GM04504 (cell line): ENCODE measurements at regions not wholly inside any gene's neighbourhood (a gene's known extent, or its start where the extent isn't known, plus 50 kb on each side); places are given as distances from the start of the nearest gene placed in this dataset.

Experiments used
- DNase-seq: peaks from one replicate; pipeline ENCODE4 v3.0.0-alpha.2; 2012; ENCODE audit warnings: low read depth

DNA sequence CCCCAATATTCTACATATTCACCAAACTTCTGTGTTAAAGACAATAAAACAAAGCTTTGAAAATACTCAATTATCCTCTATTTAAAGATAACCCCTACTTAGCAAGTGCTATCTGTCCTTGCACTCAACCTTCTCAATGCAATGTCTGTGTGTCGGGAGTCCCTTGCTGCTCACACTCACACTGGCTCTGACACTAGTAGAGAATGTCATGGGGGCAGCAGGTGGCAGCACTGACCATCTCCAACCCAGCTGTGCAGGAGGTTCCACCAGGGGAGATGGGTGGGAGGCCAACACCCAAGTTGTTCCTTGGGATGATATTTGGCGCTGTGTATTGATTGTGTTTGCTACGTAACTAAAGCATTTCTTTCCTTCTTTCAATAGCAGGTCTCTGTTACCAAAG lies 59.4 kb upstream of the SIMC1 start:
- DNase-seq = no peak

GRCh38 chr5:176180339-176180738 lies 57.9 kb upstream of the SIMC1 start:
- peak; percentile 18 for DNase-seq

- no peak for DNase-seq
Observed at GRCh38 chr5:176180781-176181180, 57.4 kb upstream of the SIMC1 start.

DNA sequence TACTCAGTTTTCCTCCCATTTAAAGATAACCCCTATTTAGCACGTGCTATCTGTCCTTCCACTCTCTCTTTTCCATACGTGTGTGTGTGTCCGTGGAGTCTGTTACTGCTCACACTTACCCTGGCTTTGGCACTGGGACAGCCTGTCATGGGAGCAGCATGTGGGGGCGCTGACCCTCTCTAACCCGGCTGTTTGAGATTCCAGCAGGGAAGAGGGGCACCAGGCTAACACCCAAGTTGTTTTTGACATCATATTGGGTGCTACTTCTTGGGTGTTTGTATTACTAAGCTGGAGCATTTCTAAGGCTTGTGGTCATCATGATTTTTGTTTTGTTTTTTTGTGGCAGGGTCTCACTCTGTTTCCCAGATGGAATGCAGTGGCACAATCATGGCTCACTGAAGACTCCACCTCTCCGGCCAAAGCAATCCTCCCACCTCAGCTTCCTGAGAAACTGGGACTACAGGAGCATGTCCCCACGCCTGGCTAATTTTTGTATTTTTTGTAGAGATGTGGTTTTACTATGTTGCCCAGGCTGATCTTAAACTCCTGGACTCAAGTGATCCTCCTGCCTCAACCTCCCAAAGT lies 56.9 kb upstream of the SIMC1 start:
- DNase-seq = no peak

GRCh38 chr5:176183321-176184074 lies 54.7 kb upstream of the SIMC1 start:
- no peak for DNase-seq

DNA sequence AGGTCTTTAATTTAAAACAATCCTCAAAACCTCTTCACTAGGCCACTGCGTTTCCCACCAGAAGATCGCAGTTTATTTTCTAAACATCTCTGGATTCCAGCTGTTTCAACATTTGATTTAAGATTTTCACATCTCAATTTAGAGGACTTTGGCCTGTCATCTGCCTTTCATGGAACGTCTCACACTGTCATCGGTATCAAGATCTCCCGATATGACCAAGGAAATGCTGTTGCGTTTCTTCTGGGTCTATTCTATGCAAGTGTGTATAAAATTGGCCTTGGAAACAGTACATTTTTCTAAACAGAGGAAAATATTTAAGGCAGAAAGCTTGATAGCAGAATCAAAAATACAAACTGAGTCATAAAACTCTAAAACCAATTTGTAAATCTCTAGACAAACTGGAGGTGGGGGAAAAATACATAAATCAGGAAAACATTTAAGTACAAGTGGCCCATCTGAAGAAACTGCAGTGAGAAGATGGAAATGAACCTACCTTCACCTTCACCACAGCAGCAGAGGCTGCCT lies 53.6 kb upstream of the SIMC1 start:
- DNase-seq = no peak

DNA sequence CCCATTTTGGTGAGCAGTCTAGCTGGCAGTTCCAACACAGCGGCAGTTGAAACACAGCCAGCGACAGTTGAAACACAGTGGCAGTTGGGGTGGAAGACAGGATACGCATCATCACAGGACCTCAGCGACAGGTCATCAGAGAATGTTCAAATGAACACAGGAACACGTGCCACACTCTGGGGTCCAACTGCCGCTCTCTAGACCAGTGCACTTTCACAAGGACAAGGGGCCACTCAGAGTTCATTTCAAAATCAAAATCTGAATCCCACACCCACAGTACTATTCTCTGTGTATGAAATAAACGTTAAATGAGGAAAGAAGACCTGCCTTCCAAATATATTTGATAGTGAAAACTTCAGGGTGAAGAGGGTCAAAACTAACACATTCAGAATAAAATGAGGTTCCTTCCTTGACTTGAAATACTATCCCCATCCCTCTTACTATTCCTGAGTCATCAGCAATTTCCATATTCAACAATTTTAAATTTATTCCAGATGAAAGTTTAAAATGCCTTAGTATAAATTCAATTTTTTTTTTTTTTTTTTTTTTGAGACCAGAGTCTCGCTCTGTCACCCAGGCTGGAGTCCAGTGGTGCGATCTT lies 53.0 kb upstream of the SIMC1 start:
- no peak for DNase-seq

- no peak for DNase-seq
Observed at GRCh38 chr5:176186107-176186506, 52.1 kb upstream of the SIMC1 start.

- no peak for DNase-seq
Observed at GRCh38 chr5:176187276-176188062, 50.8 kb upstream of the SIMC1 start.

GRCh38 chr5:176188085-176188484 lies 50.1 kb upstream of the SIMC1 start:
- DNase-seq = no peak
